Neuronal stem cell (in vitro differentiated cells): ENCODE measurements at regions not wholly inside any gene's neighbourhood (a gene's known extent, or its start where the extent isn't known, plus 50 kb on each side); places are given as distances from the start of the nearest gene placed in this dataset.

Source experiments
- DNase-seq: peaks from one replicate; pipeline ENCODE4 v3.0.0-alpha.2; 2013; ENCODE audit warnings: low spot score
- H2AFZ ChIP-seq: one replicate; pipeline ENCODE4 v1.6.1; 2013; ENCODE audit warnings: mild to moderate bottlenecking, low read length, inconsistent platforms
- H2AK5ac ChIP-seq: 2 replicates; pipeline ENCODE4 v1.6.1; 2013; ENCODE audit warnings: low read depth, mild to moderate bottlenecking, inconsistent platforms, low read length, moderate library complexity, mixed read lengths
- H2BK120ac ChIP-seq: 2 replicates; pipeline ENCODE4 v1.6.1; 2013; ENCODE audit warnings: low read depth, mild to moderate bottlenecking, inconsistent platforms, low read length, moderate library complexity, mixed read lengths
- H2BK12ac ChIP-seq: one replicate; pipeline ENCODE4 v1.6.1; 2013; ENCODE audit warnings: low read length, inconsistent platforms
- H2BK15ac ChIP-seq: 2 replicates; pipeline ENCODE4 v1.6.1; 2013; ENCODE audit warnings: mild to moderate bottlenecking, low read length, inconsistent platforms, mixed read lengths
- H2BK5ac ChIP-seq: one replicate; pipeline ENCODE4 v1.6.1; 2013; ENCODE audit warnings: inconsistent platforms, mild to moderate bottlenecking, low read length, moderate library complexity
- H3K14ac ChIP-seq: one replicate; pipeline ENCODE4 v1.6.1; 2013; ENCODE audit warnings: low read length, inconsistent platforms
- H3K18ac ChIP-seq: 2 replicates; pipeline ENCODE4 v1.6.1; 2013; ENCODE audit warnings: low read length, inconsistent platforms
- H3K23ac ChIP-seq: 2 replicates; pipeline ENCODE4 v1.6.1; 2013; ENCODE audit warnings: low read depth, mild to moderate bottlenecking, mixed read lengths, low read length, inconsistent platforms; ENCODE audit not compliant: poor library complexity
- H3K27ac ChIP-seq: replicated peaks from 3 replicates; pipeline ENCODE4 v1.5.1; 2013; ENCODE audit warnings: low read length, inconsistent platforms
- H3K27me3 ChIP-seq, 3 experiments: 2 replicates each; pipeline ENCODE4 v1.6.1; 2013; ENCODE audit warnings: low read length in 3 of 3, mild to moderate bottlenecking in 2 of 3, inconsistent platforms in 1 of 3, low read depth in 1 of 3, mixed read lengths in 1 of 3, moderate library complexity in 1 of 3; ENCODE audit not compliant: control insufficient read depth in 3 of 3, insufficient read depth in 3 of 3
- H3K36me3 ChIP-seq, 2 donors: replicated peaks in 1 of 2; 2 replicates each; pipeline ENCODE4 v1.6.1; 2013; ENCODE audit warnings: low read length in 2 of 2; ENCODE audit not compliant: control insufficient read depth in 2 of 2, insufficient read depth in 2 of 2
- H3K4ac ChIP-seq: 2 replicates; pipeline ENCODE4 v1.6.1; 2013; ENCODE audit warnings: inconsistent platforms, mild to moderate bottlenecking, low read length, moderate library complexity
- H3K4me1 ChIP-seq, 2 donors: 1 replicate in 1 of 2; 2 replicates in 1 of 2; pipeline ENCODE4 v1.6.1; 2013; ENCODE audit warnings: low read length in 2 of 2, low read depth in 1 of 2; ENCODE audit not compliant: control insufficient read depth in 2 of 2, insufficient read depth in 1 of 2
- H3K4me2 ChIP-seq: one replicate; pipeline ENCODE4 v1.6.1; 2013; ENCODE audit warnings: mild to moderate bottlenecking, low read length, inconsistent platforms; ENCODE audit not compliant: insufficient read depth, poor library complexity, severe bottlenecking
- H3K4me3 ChIP-seq, 2 donors: 2 replicates each; pipeline ENCODE4 v1.5.1; 2013; ENCODE audit warnings: low read length in 2 of 2, mild to moderate bottlenecking in 2 of 2, inconsistent platforms in 1 of 2, moderate library complexity in 1 of 2
- H3K79me1 ChIP-seq: one replicate; pipeline ENCODE4 v1.6.1; 2013; ENCODE audit warnings: low read depth, mild to moderate bottlenecking, inconsistent platforms, low read length, moderate library complexity
- H3K9ac ChIP-seq: one replicate; pipeline ENCODE4 v1.6.1; 2013; ENCODE audit warnings: mild to moderate bottlenecking, low read depth, low read length, inconsistent platforms; ENCODE audit not compliant: poor library complexity
- H3K9me3 ChIP-seq, 2 donors: replicated peaks in 1 of 2; 2 replicates each; pipeline versions ENCODE3 to v1.6.1; 2013; ENCODE audit warnings: low read length in 2 of 2, mild to moderate bottlenecking in 2 of 2, inconsistent platforms in 1 of 2, low read depth in 1 of 2, mixed read lengths in 1 of 2, moderate library complexity in 1 of 2; ENCODE audit not compliant: control insufficient read depth in 2 of 2, insufficient read depth in 1 of 2
- H4K8ac ChIP-seq: one replicate; pipeline ENCODE4 v1.6.1; 2013; ENCODE audit warnings: low read depth, mild to moderate bottlenecking, inconsistent platforms, low read length, moderate library complexity
- H4K91ac ChIP-seq: one replicate; pipeline ENCODE4 v1.6.1; 2013; ENCODE audit warnings: low read length, low read depth, mild to moderate bottlenecking, inconsistent platforms; ENCODE audit not compliant: poor library complexity
- WGBS, 2 donors: extraction: QIAGEN DNeasy Blood & Tissue Kit; methylation state at CpG; one replicate each; pipeline ENCODE4 v1.1.7; 2013; ENCODE audit warnings: missing lambda C conversion rate in 2 of 2, mixed read lengths in 1 of 2; ENCODE audit not compliant: insufficient read length in 2 of 2, insufficient replicate concordance in 1 of 2; ENCODE audit errors: extremely low coverage in 2 of 2; 5-methylcytosine and 5-hydroxymethylcytosine counted together

DNA sequence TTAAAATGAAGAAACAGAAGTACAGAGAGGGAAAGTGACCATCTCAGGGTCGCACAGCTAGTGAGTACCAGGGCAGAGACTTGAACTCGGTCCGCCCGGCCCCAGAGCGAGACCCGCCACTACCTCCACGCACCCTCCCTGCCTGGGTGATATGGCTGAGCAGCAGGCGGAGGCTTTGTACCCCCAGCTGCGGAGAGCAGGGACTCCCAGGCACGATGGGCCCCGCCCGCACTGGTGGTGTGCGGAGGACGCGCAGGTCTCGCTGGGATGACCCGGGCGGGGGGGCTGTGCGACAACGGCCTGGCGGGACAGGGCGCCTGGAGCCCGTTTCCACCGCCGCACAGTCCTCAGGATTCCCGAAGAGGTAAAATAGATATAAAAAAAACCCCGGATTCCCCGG lies 64.7 kb upstream of the LARP1 start:
- Histone ChIP-seq H3K23ac (peak overlapping the region; percentile 67), H3K4me1 (peaks cover 0 to 3% of the 10 kb centered on the region in 2 donors), H3K27me3 (no peaks in the 10 kb centered on the region), H2AFZ (no peak overlapping the region), H3K9me3 (peaks cover 0 to 11% of the 10 kb centered on the region in 2 donors), H2AK5ac (peak overlapping the region; percentile 83), H3K27ac (no peak overlapping the region), H2BK12ac (peak overlapping the region; percentile 78), H3K9ac (no peak overlapping the region), H4K8ac (peak overlapping the region; percentile 45), H3K4me3 (no peak overlapping the region), H3K14ac (no peak overlapping the region), H3K4me2 (no peak overlapping the region), H2BK120ac (no peak overlapping the region), H3K79me1 (peaks cover 3% of the 10 kb centered on the region), H2BK15ac (no peak overlapping the region), H3K4ac (no peak overlapping the region), H3K36me3 (no peaks in the 10 kb centered on the region), H4K91ac (no peak overlapping the region), H3K18ac (peak overlapping the region; percentile 35), H2BK5ac (no peak overlapping the region)
- no CpG with 5 or more reads among the region's 28 CpGs for WGBS, 2 donors
- DNase-seq, result no peak

DNA sequence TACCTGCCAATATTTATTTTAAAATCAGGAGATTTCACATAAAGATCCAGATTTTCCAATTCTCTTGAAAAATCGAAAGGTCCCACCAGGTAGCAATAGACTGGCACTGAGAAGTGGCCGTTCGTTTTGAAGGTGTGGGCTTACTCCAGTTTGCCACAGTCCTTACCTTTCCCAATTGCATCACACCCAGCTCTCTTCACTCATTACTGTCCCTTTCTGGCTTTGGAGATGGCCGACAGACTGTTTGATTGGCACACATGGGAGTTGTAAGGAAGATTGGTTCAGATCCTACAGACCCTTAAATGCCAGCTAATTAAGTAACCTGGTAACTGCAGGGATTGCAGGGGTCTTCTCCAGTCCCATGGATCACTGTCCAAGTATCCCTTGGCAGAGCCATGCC lies 68.7 kb upstream of the LARP1 start:
- Histone ChIP-seq H3K36me3 (no peaks in the 10 kb centered on the region), H2BK15ac (no peak overlapping the region), H2BK5ac (no peak overlapping the region), H4K8ac (no peak overlapping the region), H3K14ac (no peak overlapping the region), H3K79me1 (peaks cover 3% of the 10 kb centered on the region), H3K4me3 (no peak overlapping the region), H3K27me3 (peaks cover 0 to 17% (median 0%) of the 10 kb centered on the region in 3 experiments), H2AK5ac (no peak overlapping the region), H3K4ac (no peak overlapping the region), H2AFZ (no peak overlapping the region), H3K18ac (no peak overlapping the region), H3K9ac (no peak overlapping the region), H3K27ac (no peak overlapping the region), H3K4me1 (peaks cover 0 to 2% of the 10 kb centered on the region in 2 donors), H2BK12ac (no peak overlapping the region), H3K4me2 (no peak overlapping the region), H4K91ac (no peak overlapping the region), H3K23ac (no peak overlapping the region), H2BK120ac (no peak overlapping the region), H3K9me3 (peaks cover 0 to 11% of the 10 kb centered on the region in 2 donors)
- no CpG with 5 or more reads among the region's 4 CpGs for WGBS, 2 donors
- no peak for DNase-seq

DNA sequence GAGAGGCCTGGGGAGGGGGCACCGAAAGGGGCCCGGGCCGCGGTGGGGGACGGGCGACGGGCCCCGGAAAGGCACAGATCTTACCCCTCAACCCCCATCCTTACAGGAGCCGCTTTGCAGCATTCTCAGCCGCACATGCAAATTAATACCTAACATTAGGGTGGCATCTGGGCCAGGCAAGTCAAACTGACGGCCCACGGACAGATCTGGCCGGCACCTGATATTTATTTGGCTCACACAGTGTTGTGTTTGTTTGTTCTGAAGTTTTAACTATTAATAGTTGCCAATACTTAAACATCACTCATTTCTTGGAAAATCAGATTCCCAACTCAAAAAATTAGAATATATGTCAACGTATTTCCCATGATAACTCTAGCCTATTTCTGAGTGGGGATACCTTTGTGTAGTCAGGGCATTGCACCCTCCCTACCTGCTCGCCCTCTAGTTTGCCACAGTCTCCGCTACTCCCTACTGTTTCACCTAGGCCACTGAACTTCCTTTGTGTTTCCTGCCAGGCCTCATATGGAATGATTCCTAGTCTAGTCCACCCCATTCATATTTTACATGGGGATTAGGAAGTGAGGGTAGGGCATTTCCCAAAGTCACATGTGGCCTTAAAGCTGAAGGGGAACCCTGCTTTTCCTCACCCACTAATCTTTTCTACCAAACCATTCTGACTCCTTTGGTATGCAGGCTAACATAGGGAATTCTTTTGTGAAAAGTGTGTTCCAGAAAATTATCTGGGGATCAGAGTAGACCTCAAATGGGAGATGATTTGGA lies 71.9 kb upstream of the LARP1 start:
- Histone ChIP-seq H2AFZ (peak overlapping the region; percentile 98), H2BK5ac (no peak overlapping the region), H3K9ac (peak overlapping the region; percentile 13), H3K4me1 (no peaks in the 10 kb centered on the region), H3K9me3 (peaks cover 0 to 11% of the 10 kb centered on the region in 2 donors), H3K27me3 (peaks cover 0 to 17% (median 0%) of the 10 kb centered on the region in 3 experiments), H3K23ac (peak overlapping the region; percentile 81), H4K8ac (no peak overlapping the region), H3K14ac (no peak overlapping the region), H4K91ac (peak overlapping the region; percentile 32), H3K4ac (no peak overlapping the region), H3K27ac (peak overlapping the region; percentile 22), H2AK5ac (peak overlapping the region; percentile 42), H2BK120ac (peak overlapping the region; percentile 57), H2BK15ac (no peak overlapping the region), H3K79me1 (peaks cover 2% of the 10 kb centered on the region), H3K4me3 (peak overlapping the region; percentile 44 to 68), H3K4me2 (peak overlapping the region; percentile 63), H2BK12ac (no peak overlapping the region), H3K18ac (peak overlapping the region; percentile 96), H3K36me3 (no peaks in the 10 kb centered on the region)
- no CpG with 5 or more reads among the region's 16 CpGs for WGBS, 2 donors
- no peak for DNase-seq

DNA sequence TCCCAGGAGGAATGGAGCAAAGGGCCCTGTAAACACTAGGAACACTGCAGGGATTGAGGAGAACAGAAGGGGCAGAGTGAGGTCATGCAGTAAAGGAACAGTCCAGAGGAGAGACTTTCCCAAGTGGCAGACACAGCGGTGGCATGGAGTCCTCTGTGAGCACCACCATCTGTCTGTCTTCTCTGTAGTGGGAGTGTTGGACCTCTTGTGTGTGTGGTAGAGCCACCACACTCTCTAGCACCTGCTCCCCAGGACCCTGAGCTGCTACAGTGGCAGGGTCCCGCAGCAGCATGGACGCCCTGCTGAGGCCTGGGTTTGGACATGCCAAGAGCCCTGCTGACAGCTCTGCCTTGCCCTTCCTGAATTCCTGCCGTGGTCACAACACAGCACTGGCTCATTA lies 75.7 kb upstream of the LARP1 start:
- no peaks in the 10 kb centered on the region for H3K79me1 ChIP-seq
- no peaks in the 10 kb centered on the region for H3K9me3 ChIP-seq
- H3K4ac ChIP-seq, result no peak overlapping the region
- H4K8ac ChIP-seq, result no peak overlapping the region
- WGBS, 2 donors, result no CpG with 5 or more reads among the region's 4 CpGs
- H3K27me3 ChIP-seq, result peaks cover 0 to 14% (median 0%) of the 10 kb centered on the region in 3 experiments
- no peak overlapping the region for H3K4me3 ChIP-seq
- no peak overlapping the region for H3K23ac ChIP-seq
- H3K4me1 ChIP-seq, result no peaks in the 10 kb centered on the region
- no peak overlapping the region for H3K27ac ChIP-seq
- no peak overlapping the region for H4K91ac ChIP-seq
- H3K4me2 ChIP-seq, result no peak overlapping the region
- peak overlapping the region; percentile 24 for H2AK5ac ChIP-seq
- no peak overlapping the region for H2BK15ac ChIP-seq
- no peak overlapping the region for H2AFZ ChIP-seq
- H3K36me3 ChIP-seq, result no peaks in the 10 kb centered on the region
- no peak overlapping the region for H2BK120ac ChIP-seq
- H3K9ac ChIP-seq, result no peak overlapping the region
- no peak overlapping the region for H3K18ac ChIP-seq
- DNase-seq, result no peak
- H3K14ac ChIP-seq, result no peak overlapping the region
- no peak overlapping the region for H2BK5ac ChIP-seq
- no peak overlapping the region for H2BK12ac ChIP-seq
